ENCODE measurements at regions not wholly inside any gene's neighbourhood (a gene's known extent, or its start where the extent isn't known, plus 50 kb on each side); places are given as distances from the start of the nearest gene placed in this dataset.
"Not testable (repeated sequence)": the region's sequence is repeated elsewhere in the genome, so short reads cannot be mapped to it uniquely, and the experiment has no call there.

DNA sequence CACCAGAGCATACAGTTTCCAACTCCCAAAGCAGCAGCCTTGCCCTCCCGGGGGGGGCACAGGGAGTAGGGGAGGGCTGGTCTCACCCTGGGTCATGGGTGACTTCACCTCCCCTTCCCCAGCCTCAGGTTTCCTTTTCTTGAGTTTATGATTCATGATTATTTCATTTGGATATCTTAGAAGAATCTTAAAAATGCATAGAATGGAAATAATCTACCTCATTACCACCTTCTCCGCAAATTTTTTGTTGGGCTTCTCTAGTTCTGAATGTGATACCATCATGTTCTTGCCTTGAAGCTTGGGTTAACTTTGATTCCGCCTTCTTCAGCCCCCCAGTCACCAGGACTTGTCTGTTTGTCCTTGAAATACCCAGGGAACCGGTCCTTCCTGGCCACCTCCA lies 148.8 kb upstream of the ROPN1 start:
- DNase-seq, result no peak

DNA sequence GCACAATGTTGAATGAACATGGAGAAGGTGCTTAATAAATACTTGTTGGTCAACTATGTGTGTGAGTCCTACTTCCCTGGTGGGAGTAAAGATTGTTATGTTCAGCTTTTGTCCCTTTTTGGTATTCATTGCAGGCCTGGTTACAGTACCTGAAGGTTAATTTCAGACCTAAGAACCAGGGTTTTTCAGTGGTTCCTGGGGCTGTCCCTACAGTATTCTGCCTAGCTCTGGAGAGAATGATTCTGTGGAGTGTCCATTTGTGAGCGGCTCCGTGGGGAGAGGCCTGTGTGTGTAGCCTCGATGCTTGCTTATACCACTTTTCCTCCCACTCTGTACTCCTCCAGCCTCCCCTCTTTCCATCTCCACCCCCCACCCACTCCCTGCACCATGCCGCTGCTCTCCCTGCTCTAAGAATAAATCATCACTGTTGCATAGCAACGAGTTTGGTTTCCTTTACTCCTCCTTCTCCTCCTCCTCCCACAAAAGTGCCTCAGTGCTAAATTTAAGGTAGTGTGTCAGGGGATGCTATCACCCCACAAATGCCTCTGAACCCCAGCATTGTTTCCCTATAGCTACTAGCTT lies 150.6 kb upstream of the ROPN1 start:
- DNase-seq, result no peak

DNA sequence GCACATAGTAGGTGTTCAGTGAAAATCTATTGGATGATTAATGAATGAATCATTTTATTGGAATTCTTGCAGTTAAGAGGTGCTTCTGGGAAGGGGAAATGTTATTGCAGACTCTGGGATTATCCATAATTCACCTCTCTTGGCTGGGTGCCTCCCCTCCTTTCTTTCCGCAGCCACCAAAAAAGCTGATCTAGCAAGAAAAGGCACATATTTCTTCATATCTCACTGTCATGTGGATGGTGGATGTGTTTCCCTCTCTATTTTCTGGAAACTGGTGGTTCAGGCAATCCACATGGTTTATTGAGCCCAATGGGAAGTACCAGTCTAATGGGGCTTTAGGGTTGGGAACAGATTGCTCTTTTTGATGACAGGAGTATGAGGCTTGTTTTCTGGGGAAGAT lies 151.1 kb upstream of the ROPN1 start:
- DNase-seq, result no peak

DNA sequence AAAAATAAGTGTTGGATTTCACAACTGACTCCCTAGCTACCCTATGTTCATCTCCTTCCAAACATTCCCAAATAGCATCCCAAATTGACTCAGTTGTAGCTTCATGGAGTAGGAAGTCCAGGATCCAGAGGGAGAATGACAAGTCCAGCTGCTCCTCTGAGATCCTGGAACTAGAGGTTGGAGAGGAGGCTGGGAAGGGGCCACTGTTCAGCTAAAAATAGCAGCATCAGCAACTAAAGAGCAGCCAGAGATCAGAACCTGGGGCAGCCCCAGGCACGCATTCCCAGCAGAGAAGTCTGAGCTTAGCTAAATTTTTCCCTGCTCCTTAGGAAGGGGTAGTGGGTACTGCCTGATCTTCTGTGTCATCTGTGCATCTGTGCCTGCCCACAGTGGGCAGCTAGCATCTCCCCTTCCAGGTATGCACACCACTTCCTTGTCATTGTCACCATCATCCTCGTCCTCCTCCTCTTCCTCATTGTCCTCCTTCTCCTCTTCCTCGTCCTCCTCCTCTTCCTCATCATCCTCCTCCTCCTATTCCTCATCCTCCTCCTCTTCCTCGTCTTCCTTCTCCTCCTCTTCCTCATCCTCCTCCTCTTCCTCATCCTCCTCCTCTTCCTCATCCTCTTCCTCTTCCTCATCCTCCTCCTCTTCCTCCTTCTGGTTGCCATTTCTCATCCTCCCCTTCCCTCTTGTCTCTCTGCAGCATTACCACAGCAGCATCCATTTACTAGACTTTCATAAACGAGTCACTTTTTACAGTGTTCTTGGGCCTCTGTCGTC lies 152.3 kb upstream of the ROPN1 start:
- no peak for DNase-seq

DNA sequence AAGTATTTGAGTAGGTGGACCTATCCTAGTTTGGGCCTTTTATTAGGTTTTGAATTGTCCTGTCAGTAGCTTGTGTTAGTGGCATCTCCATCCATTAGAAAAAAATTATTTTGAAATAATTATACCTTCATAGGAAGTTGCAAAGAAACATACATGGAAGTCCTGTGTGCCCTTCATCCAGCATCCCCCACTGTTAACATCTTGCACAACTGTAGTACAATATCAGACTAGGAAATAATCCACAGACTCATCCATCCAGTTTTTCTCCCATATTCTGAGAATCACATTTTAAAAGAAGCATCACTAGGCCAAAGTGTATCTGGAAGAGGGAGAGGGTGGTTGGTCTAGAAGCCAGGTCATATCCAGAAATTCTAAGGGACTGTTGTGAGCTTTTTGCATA lies 155.5 kb upstream of the ROPN1 start:
- no peak for DNase-seq

DNA sequence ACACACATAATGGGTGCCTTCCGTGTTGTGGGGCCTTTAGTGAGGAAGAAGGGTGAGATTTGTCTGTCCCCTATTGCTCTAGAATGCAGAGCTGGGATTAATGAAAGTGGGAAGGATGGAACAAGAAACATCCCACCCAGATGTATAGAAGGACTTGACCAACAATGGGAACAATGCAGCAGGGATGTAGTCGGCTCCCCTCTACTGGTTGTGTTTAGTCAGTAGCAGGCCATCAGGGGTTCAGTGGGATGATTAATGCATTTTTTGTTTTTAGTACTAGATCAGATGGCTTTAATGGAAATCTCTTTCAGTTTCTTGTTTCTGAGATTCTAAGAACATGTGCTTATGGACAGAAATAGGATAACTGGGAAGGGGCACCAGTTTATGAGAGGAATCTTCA lies 156.0 kb upstream of the ROPN1 start:
- no peak for DNase-seq

DNA sequence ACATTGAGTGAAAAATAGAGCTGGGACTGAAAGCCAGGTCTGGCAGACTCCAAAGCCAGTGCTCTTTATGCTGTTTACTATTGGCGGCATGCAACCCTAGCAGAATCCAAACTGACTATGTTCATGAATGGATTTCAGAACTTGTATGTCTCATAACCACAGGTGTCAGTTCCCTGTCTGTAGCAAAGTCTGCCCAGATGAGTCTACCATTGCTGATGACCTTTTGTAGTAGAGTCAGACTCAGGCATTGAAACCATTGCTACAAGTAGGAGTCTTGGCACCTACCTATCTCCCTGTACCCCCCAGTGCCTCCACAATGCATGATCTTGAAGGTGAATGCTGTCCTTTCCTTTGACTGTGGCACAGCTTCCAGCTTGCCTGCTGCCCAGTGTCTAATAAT lies 157.2 kb upstream of the ROPN1 start:
- no peak for DNase-seq

DNA sequence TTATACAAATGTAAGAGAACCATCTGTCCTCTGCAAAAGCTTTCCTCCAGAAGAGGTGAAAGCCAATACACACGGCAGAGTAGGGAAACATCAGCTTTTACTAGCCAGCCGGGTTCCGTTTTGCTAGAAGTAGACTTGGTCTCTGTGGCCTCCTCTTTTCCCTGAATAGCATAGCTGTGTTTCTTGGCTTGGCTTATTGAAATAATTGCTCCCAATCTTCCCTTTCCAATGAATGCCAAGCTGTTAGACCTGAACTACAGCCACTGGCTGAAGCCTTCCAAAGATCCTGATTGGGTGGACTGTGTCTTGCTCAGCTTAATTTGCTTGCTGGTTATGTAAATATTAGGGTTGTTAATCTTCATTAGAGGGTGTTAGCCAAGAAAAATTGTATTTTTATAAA lies 157.8 kb upstream of the ROPN1 start:
- no peak for DNase-seq

DNA sequence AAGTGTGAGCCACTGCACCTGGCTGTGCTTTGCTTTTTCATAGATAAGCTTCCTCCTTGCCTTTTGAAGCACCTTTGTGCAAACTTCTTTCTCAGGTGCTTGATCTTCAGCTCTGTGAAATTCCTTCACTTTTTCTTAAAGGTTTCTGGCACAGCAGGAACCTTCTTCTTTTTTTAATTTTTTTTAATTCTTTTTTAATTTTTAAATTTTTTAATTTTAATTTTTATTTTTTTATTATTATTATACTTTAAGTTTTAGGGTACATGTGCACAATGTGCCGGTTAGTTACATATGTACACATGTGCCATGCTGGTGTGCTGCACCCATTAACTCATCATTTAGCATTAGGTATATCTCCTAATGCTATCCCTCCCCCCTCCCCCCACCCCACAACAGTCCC lies 161.0 kb upstream of the ROPN1 start:
- DNase-seq, result not testable (repeated sequence)

DNA sequence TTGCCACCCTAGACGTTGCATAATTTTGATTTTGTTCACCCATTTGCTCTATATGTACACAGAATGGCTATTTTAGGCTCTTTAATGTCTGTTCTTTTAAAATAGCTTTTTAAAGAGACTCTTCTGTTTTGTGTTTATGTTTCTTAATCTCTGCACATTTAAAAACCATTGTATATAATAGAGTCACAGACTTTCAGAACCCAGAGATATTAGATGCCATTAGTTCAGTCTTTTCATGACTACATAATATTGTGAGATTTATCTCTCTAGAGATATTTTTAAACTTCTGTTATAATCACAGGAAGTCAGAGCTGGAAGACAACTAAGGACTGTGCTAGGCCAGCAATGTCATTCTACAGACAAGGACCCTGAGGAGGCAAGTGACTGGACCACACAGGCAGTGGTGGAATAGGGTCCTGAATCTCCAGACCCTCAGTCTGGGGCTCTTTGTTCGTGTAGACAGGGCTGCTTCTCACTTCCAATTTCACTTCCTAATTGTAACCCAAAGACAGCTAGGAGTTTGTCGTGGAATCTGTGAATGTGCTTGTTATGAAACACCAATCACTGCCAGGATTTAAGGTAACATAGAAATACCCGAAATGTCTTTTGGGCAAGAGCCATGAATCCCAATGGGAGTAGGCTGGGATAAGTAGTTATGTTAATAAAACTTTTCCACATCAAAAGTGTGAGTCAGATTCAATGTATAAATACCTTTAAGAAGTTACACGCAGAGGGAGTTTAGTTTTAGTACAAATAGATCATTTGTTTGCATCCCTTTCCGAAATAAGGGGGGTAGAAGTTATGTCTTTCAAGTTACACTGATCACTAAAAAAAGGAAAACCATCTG lies 165.2 kb upstream of the ROPN1 start:
- DNase-seq, result no peak

DNA sequence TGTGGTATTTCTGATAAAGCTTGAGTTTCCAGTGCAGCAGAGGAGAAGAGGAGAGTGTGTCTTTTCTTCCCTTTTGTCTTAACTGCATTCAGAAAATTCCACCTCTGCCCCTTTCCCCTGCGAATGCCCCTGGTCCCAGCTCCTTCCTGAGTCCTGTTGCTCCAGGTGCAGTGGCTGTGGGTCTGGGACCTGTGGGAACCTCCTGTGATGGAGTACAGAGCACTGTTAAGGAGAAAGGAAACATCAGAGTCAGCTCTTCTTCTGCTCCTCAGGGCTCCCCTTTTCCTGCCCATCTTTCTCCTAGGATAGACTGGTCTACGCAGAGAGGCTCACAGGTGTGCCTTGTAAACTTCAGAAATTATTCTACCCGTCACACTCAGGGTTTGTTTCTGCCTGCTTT lies 165.8 kb upstream of the ROPN1 start:
- DNase-seq, result no peak

DNA sequence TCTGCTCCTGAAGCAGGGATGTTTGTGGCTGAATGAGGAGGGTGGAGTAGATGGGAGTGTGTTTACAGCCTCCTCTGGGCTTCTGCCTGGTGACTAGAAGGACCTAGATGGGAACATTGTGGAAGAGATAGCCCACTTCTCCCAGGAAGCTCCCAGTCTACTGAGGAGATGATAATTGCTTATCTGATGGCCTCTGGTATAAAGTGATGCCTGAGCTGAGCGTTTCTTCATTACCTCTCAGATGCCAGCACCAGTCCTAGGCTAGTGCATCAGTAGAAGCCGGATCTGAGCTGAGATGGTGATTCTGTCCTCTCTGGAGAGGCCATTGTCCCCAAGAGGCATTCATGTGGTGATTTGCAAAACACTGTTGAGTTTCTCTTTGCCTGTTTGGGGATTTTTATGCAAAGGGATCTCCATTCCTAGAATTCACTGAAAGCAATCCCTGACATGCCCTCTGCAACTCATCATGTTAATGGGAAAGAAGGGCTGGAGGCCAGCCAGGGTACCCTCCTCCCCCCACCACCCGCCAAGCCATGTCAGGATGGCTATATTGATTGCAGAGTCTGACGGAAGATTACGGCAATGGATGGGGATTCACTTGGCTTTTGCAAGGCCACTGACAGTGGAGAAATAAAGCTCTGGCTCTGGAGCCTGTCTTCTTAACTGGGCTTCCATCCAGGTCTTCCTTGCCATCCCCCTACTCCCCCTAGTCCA lies 166.4 kb upstream of the ROPN1 start:
- DNase-seq, result no peak

DNA sequence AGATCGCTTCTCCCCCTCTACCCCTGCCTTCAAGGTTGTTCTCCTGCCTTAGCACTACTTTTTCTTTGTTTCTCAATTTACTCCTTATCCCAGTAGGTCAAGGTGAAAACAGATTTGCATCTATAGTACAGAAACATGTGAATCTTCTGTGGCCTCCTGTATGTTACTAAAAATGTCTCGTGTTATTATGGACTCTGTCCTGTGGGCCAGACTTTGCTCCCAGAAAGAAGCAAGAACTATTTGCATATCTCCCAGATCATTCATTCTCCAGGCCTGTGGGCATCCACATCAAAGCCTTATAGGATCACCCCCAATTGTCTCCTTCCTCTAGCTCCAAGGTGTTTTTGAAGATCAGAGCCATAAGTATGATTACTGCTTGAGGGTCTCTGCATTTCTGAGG lies 169.5 kb upstream of the ROPN1 start:
- DNase-seq, result no peak

DNA sequence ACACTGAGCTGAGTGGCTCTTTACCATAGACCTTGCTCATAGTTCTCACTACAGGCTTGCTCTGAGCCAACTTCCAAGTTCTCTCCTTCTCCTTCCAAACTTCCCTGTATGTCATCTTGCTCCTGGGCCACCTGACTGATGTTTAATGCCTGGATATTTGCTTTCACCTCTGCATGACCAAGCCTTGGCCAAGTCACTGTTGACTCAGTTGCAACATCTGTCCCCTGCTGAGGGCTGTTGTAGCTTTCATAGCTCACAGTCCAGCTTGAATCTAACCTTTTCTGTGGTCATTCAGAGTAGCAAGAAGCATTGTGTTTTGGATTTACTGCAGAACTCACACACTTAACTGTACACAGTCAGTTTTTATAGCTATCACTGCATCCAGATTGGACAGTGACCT lies 171.8 kb upstream of the ROPN1 start:
- DNase-seq, result no peak

DNA sequence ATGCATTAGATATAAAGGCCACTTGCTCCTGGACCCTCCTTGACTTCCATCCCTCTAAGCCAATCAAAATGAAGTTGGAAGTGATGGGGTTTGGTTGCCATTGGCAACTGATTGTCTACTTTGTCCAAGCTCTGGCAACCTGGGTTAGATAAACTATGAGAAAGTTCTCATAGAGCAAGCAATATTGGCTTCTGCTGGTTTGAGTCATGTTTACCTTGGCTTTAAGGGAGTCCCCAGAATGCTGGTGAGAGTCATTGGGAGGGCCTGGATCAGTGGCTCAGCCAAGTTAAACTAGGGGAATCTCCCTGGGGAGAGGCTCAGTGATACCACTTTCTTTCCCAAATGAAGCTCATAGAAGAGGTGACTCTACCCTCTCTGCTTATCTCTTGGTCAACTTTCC lies 176.3 kb upstream of the ROPN1 start:
- DNase-seq, result no peak

DNA sequence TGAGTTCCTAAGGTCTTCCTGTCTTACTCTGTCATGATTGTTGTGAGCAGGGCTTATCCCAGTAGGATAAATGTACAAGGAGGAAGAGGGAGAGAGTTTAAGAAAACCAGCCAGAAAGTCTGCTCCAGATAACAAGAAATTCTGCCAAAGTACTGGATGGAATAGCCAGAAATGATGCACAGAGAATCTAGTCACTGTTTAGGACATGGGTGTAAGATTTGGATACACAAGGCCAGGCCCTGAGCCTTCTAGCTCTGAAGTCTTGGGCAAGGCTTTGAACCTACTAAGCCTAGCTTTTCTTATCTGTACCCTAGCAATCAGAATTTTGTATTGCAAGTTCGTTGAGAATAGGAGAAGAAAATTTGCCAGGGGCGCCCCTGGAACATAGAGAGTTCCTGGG lies 180.4 kb upstream of the ROPN1 start:
- DNase-seq, result no peak

DNA sequence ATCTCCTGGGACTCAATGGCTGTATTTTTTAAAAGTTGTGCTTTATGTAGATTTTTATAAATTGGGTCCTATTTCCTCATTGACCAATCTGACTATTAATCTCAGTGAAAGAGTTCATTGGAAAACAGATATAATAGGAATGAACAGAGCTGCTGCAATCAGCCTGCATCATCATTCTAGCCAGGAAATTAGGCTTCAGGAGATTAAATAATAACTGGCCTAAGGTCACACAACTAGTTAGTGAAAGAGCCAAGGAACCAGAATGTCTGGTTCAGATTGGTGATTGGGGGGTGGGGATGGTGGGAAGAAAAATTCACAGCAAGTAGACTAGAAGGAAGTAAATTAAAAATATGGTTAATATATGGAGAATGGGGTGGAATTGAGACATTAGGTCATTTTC lies 180.9 kb upstream of the ROPN1 start:
- DNase-seq, result no peak

DNA sequence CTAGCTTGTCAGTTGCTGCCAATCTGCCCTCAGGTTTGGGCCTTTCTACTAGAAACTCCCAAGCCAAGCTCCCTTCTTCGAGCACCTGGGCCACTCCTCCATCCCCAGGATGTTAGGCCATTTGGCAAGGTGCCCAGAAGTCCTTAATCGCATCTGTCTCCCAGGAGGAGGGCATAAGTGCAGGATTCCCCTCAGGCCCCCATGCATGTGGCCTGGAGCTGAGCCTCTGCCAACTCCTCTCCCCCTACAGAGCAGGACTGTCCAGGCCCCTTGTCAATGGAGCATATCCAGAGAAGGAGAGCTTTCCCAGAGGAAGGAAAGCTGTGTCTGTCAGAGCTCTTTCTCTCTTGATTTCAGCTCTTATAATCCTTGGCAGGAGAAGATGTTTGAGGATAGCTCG lies 182.6 kb upstream of the ROPN1 start:
- DNase-seq, result peak; percentile 97

DNA sequence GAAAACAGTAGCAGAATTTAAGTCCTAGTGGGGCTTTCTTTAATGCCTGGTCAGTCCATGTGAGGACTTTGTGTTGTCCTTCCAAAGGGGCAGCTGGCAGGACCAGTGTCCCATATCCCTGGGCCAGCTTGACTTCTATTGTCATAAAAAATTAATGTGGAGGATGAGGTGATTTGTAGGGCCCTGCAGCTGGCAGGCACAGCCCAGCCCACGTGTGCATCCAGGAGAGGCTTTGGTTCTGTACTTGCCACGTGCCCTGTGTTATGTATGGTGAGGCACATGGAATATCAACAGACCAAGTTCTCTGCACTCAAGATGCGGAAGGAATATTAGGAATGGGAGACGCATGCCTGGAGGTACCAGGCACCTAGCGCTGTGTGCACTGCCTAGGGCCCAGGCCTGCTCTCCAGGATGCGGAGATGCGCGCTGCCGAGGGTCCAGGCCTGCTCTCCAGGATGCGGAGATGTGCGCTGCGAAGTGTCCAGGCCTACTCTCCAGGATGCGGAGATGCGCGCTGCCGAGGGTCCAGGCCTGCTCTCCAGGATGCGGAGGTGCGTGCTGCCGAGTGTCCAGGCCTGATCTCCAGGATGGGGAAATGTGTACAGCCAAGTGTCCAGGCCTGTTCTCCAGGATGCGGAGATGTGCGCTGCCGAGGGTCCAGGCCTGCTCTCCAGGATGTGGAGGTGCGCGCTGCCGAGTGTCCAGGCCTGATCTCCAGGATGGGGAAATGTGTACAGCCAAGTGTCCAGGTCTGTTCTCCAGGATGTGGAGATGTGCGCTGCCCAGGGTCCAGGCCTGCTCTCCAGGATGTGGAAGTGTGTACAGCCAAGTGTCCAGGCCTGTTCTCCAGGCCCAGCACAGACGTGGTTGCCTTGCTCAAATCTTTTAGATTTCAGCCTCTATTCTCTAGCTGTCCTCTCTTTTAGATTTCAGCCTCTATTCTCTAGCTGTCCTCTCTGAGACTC lies 183.3 kb upstream of the ROPN1 start:
- peak; percentile 92 for DNase-seq

DNA sequence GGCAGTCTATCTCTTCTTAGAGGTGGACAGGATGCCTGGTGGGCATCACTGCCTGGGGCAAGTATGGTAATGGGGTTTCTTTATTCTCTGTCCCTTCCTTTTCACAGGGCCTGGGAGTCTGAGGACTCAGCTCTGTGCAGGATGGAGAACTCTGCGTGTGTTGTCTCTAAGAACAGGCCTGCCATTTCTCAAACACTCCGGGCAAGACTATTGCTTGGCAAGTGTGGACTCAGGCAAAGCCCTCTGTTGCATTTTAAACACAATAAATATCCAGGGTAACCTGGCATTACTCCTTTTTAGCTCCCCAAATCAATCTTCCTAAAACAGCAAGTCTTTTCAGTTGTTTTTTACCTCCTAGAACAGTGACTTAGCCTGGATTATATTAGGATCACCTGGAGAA lies 185.1 kb upstream of the ROPN1 start:
- no peak for DNase-seq

DNA sequence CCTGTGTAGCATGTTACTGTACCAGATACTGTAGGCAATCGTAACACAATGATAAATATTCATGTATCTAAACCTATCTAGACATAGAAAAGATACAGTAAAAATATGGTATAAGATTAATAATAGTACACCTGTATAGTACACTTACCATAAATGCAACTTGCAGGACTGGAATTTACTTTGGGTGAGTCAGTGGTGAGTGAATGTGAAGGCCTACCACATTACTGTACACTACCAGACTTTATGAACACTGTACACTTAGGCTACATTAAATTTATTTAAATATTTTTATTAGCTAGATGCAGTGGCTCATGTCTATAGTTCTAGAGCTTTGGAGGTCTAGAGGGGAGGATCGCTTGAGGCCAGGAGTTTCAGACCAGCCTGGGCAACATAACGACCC lies 186.6 kb upstream of the ROPN1 start:
- DNase-seq, result no peak

DNA sequence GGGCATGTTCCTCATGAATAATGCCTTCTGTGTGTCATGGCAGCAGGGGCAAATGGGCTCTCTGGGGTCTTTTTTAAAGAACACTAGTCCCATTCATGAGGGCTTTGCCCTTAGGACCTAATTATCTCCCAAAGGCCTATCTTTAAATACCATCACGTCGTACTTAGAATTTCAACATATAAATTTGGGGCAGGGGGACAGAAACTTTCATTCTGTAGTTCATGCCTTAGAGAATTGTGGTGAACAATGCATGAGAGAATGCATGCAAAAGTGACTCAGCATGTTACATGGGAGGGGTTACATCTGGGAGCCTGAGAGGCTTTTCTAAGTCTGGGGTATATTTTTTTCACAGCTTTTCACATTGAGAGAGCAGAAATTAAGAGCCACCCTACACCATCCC lies 208.5 kb upstream of the ROPN1 start:
- no peak for DNase-seq
